Anterior cingulate cortex (tissue), 58 donors: ENCODE measurements at regions not wholly inside any gene's neighbourhood (a gene's known extent, or its start where the extent isn't known, plus 50 kb on each side); places are given as distances from the start of the nearest gene placed in this dataset.
"Not testable (repeated sequence)": the region's sequence is repeated elsewhere in the genome, so short reads cannot be mapped to it uniquely, and the experiment has no call there.

Experiments used
- DNase-seq, 58 donors: peaks; one replicate each; lab custom pipeline; 2025; lab: John Stamatoyannopoulos, UW

GRCh38 chr7:153401795-153402720, 642.5 kb downstream of the ACTR3B start:
- DNase-seq: peak in 1 of 58 donors; percentile 5

- DNase-seq: no peak
Observed at GRCh38 chr7:153402721-153403541, 643.4 kb downstream of the ACTR3B start.

GRCh38 chr7:153404124-153404523, 644.6 kb downstream of the ACTR3B start:
- DNase-seq: no peak

GRCh38 chr7:153404781-153405279, 645.3 kb downstream of the ACTR3B start:
- DNase-seq: no peak

- DNase-seq: no peak
Observed at GRCh38 chr7:153405704-153406485, 646.3 kb upstream of the DPP6 start.

- no peak for DNase-seq
Observed at GRCh38 chr7:153406486-153406872, 645.7 kb upstream of the DPP6 start.

GRCh38 chr7:153407291-153408046, 644.7 kb upstream of the DPP6 start:
- DNase-seq: no peak

GRCh38 chr7:153408360-153409335, 643.5 kb upstream of the DPP6 start:
- no peak for DNase-seq

- DNase-seq: not testable (repeated sequence)
Observed at GRCh38 chr7:153409567-153410342, 642.4 kb upstream of the DPP6 start.

- DNase-seq: not testable (repeated sequence)
Observed at GRCh38 chr7:153410997-153411642, 641.1 kb upstream of the DPP6 start.

- not testable (repeated sequence) for DNase-seq
Observed at GRCh38 chr7:153412114-153412823, 639.9 kb upstream of the DPP6 start.

- not testable (repeated sequence) for DNase-seq
Observed at GRCh38 chr7:153412824-153413198, 639.4 kb upstream of the DPP6 start.

- no peak for DNase-seq
Observed at GRCh38 chr7:153413199-153413539, 639.0 kb upstream of the DPP6 start.

- DNase-seq: no peak
Observed at GRCh38 chr7:153413540-153414287, 638.5 kb upstream of the DPP6 start.

- DNase-seq: no peak
Observed at GRCh38 chr7:153414288-153414629, 637.9 kb upstream of the DPP6 start.

- DNase-seq: no peak
Observed at GRCh38 chr7:153415632-153416031, 636.6 kb upstream of the DPP6 start.
